DND-41 (cell line): ENCODE measurements at regions not wholly inside any gene's neighbourhood (a gene's known extent, or its start where the extent isn't known, plus 50 kb on each side); places are given as distances from the start of the nearest gene placed in this dataset.

Experiments used
- ATAC-seq: fragments of 200-7000 bp; cut with Tn5 transposase; 3 replicates; pipeline ENCODE4 v1.9.1; 2021; ENCODE audit warnings: low read depth; ENCODE audit not compliant: insufficient read depth
- DNase-seq: peaks from one replicate; pipeline ENCODE4 v3.0.0-alpha.2; 2020
- H2AFZ ChIP-seq: 2 replicates; pipeline ENCODE4 v1.6.0; 2012; ENCODE audit warnings: low read depth, low read length
- H3K27ac ChIP-seq: 2 replicates; pipeline ENCODE4 v1.5.1; 2012; ENCODE audit warnings: low read length, inconsistent platforms
- H3K27me3 ChIP-seq: fragments of 200-600 bp; sonication (generic); 2 replicates; pipeline ENCODE4 v1.6.0; 2012; ENCODE audit warnings: low read length, mild to moderate bottlenecking, inconsistent platforms; ENCODE audit not compliant: insufficient read depth, poor library complexity
- H3K36me3 ChIP-seq: 2 replicates; pipeline ENCODE4 v1.5.1; 2012; ENCODE audit warnings: low read length, inconsistent platforms; ENCODE audit not compliant: insufficient read depth
- H3K4me1 ChIP-seq: 2 replicates; pipeline ENCODE4 v1.5.1; 2012; ENCODE audit warnings: mild to moderate bottlenecking, low read length; ENCODE audit not compliant: insufficient read depth
- H3K4me2 ChIP-seq: 2 replicates; pipeline ENCODE4 v1.6.0; 2012; ENCODE audit warnings: mild to moderate bottlenecking, moderate library complexity, low read length, inconsistent platforms; ENCODE audit not compliant: insufficient read depth
- H3K4me3 ChIP-seq, 2 experiments: fragments of 200-600 bp in 1 of 2; shearing (Covaris generic) in 1 of 2; 2 replicates each; pipeline ENCODE4 v1.5.1; 2012 to 2016; ENCODE audit warnings: inconsistent platforms in 2 of 2, low read length in 2 of 2, mild to moderate bottlenecking in 2 of 2, low read depth in 1 of 2, moderate library complexity in 1 of 2
- H3K79me2 ChIP-seq: 2 replicates; pipeline ENCODE4 v1.6.0; 2012; ENCODE audit warnings: low read length, inconsistent platforms; ENCODE audit not compliant: insufficient read depth
- H3K9ac ChIP-seq: 2 replicates; pipeline ENCODE4 v1.6.0; 2012; ENCODE audit warnings: low read depth, mild to moderate bottlenecking, inconsistent platforms, low read length, moderate library complexity
- H3K9me3 ChIP-seq: 2 replicates; pipeline ENCODE4 v1.5.1; 2012; ENCODE audit warnings: low read length, moderate library complexity, mild to moderate bottlenecking, inconsistent platforms; ENCODE audit not compliant: insufficient read depth, severe bottlenecking
- H4K20me1 ChIP-seq: 2 replicates; pipeline ENCODE4 v1.6.0; 2012; ENCODE audit warnings: low read length; ENCODE audit not compliant: insufficient read depth
- EZH2 ChIP-seq: IDR thresholded peaks from 3 replicates; pipeline ENCODE4 v1.6.1; 2012; ENCODE audit warnings: borderline replicate concordance, low read depth, mild to moderate bottlenecking, moderate library complexity, low read length, inconsistent platforms; ENCODE audit not compliant: severe bottlenecking
- TF ChIP-seq, protein P1 (sequence below): IDR thresholded peaks from 2 replicates; pipeline ENCODE4 v1.5.1; 2012; ENCODE audit warnings: borderline replicate concordance, low read length, moderate library complexity, mild to moderate bottlenecking; ENCODE audit not compliant: poor library complexity, severe bottlenecking; ENCODE audit errors: extremely low read depth

DNA sequence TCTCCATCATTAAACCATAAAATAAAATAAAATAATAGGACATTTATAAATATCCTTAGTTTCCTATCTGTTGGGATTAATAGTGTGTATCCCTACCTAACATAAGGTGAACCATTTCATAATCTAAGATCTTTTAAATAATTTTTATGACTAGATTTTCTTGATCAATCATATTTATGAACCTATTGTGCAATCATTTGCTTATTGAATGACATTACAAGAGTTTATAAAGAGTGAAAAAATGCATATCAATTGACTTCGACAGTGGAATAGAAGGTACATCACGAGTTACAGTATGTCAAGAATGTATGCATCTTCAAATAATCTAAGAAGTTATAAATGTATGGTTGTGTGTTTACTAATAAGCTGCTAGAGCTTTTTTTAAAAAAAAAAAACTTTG is 1554.8 kb upstream of the TMEFF2 start:
- no peak for ATAC-seq
- no peak for DNase-seq

DNA sequence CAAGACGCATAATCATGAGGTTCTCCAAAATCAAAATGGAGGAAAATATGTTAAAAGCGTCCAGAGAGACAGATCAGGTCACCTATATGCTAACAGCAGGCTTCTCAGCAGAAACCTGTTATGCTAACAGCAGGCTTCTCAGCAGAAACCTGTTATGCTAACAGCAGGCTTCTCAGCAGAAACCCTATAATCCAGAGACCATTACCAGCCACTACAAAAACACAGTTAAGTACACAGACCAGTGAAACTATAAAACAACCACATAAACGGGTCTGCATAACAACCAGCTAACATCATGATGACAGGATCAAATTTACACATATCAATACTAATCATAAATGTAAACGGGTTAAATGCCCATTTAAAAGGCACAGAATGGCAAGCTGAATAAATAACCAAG is 1548.4 kb upstream of the TMEFF2 start:
- no peak for ATAC-seq
- Histone ChIP-seq H3K79me2 (no peaks in the 10 kb centered on the region), H4K20me1 (no peaks in the 10 kb centered on the region), H3K27ac (no peak overlapping the region), H3K27me3 (no peaks in the 10 kb centered on the region), H3K36me3 (no peaks in the 10 kb centered on the region), H3K4me1 (no peaks in the 10 kb centered on the region), H3K9me3 (no peaks in the 10 kb centered on the region), H3K9ac (no peak overlapping the region), H2AFZ (no peak overlapping the region), H3K4me2 (no peak overlapping the region), H3K4me3 (no peak overlapping the region)
- no peak for DNase-seq
- TF ChIP-seq, protein P1, sequence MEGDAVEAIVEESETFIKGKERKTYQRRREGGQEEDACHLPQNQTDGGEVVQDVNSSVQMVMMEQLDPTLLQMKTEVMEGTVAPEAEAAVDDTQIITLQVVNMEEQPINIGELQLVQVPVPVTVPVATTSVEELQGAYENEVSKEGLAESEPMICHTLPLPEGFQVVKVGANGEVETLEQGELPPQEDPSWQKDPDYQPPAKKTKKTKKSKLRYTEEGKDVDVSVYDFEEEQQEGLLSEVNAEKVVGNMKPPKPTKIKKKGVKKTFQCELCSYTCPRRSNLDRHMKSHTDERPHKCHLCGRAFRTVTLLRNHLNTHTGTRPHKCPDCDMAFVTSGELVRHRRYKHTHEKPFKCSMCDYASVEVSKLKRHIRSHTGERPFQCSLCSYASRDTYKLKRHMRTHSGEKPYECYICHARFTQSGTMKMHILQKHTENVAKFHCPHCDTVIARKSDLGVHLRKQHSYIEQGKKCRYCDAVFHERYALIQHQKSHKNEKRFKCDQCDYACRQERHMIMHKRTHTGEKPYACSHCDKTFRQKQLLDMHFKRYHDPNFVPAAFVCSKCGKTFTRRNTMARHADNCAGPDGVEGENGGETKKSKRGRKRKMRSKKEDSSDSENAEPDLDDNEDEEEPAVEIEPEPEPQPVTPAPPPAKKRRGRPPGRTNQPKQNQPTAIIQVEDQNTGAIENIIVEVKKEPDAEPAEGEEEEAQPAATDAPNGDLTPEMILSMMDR = no peak
- TF ChIP-seq EZH2 = no peak

More for the DNA sequence above, 1554.8 kb upstream of the TMEFF2 start:
- Histone ChIP-seq H3K79me2 (no peaks in the 10 kb centered on the region), H3K27ac (no peak overlapping the region), H3K27me3 (no peaks in the 10 kb centered on the region), H3K36me3 (no peaks in the 10 kb centered on the region), H3K9me3 (no peaks in the 10 kb centered on the region), H3K4me3 (no peak overlapping the region), H2AFZ (no peak overlapping the region), H4K20me1 (no peaks in the 10 kb centered on the region), H3K9ac (no peak overlapping the region), H3K4me1 (no peaks in the 10 kb centered on the region), H3K4me2 (no peak overlapping the region)
- TF ChIP-seq, protein P1 = no peak
- TF ChIP-seq EZH2 = no peak

DNA sequence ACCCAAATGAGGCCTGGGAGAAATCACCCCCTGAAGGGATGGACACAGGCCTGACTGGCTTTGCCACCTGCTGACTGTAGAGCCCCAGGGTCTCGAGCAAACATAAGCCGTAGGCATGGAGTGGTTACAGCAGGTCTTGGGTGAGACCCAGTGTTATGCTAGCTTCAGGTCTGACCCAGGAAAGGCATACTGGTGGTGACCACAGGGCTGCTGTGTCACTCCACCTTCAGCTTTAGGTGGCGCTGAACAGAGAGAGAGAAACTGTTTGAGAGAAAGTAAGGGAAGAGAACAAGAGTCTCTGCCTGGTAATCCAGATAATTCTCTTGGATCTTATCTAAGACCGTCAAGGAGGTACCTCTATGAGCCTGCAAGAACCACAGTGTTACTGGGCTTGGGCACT is 1544.2 kb upstream of the TMEFF2 start:
- no peak overlapping the region for H2AFZ ChIP-seq
- no peak for DNase-seq
- H3K4me2 ChIP-seq = no peak overlapping the region
- no peak overlapping the region for H3K4me3 ChIP-seq
- no peaks in the 10 kb centered on the region for H3K9me3 ChIP-seq
- H3K79me2 ChIP-seq = no peaks in the 10 kb centered on the region
- no peaks in the 10 kb centered on the region for H3K36me3 ChIP-seq
- no peak for TF ChIP-seq EZH2
- TF ChIP-seq, protein P1 = no peak
- H3K27me3 ChIP-seq = no peaks in the 10 kb centered on the region
- no peak overlapping the region for H3K27ac ChIP-seq
- H3K9ac ChIP-seq = no peak overlapping the region
- ATAC-seq = no peak
- H4K20me1 ChIP-seq = no peaks in the 10 kb centered on the region
- H3K4me1 ChIP-seq = no peaks in the 10 kb centered on the region

DNA sequence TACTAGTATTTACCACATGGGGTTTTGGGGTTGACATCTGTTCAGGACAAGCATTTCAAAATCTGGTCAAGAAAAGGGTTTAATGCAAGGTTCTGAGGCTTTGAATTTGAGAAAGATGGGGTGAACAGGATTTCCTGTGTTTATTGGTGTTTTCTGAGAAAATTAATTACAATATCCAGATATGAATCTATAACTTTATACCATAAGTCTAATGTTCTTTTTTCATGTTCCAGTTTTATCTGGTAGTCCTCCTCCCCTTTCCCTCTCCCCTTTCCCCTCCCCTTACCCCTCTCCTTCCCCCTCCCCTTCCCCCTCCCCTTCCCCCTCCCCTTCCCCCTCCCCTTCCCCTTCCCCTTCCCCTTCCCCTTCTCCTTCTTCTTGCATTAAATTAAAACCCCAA is 1518.2 kb upstream of the TMEFF2 start:
- no peaks in the 10 kb centered on the region for H3K27me3 ChIP-seq
- no peak for ATAC-seq
- no peaks in the 10 kb centered on the region for H3K79me2 ChIP-seq
- H4K20me1 ChIP-seq = no peaks in the 10 kb centered on the region
- no peak for DNase-seq
- H3K9ac ChIP-seq = no peak overlapping the region
- no peak overlapping the region for H3K4me3 ChIP-seq
- H2AFZ ChIP-seq = no peak overlapping the region
- no peak overlapping the region for H3K4me2 ChIP-seq
- TF ChIP-seq, protein P1 = no peak
- TF ChIP-seq EZH2 = no peak
- H3K27ac ChIP-seq = no peak overlapping the region
- no peaks in the 10 kb centered on the region for H3K4me1 ChIP-seq
- no peaks in the 10 kb centered on the region for H3K36me3 ChIP-seq
- H3K9me3 ChIP-seq = no peaks in the 10 kb centered on the region
